Activated T-cell treated with anti-CD3 and anti-CD28 coated beads for 48 hours (primary cell): ENCODE measurements at regions not wholly inside any gene's neighbourhood (a gene's known extent, or its start where the extent isn't known, plus 50 kb on each side); places are given as distances from the start of the nearest gene placed in this dataset.
A peak's percentile ranks its signal among the peaks of the same experiment; 100 is the strongest.

Source experiments
- DNase-seq: peaks from one replicate; pipeline ENCODE4 v3.0.0-alpha.2; 2020; ENCODE audit warnings: low read depth

DNA sequence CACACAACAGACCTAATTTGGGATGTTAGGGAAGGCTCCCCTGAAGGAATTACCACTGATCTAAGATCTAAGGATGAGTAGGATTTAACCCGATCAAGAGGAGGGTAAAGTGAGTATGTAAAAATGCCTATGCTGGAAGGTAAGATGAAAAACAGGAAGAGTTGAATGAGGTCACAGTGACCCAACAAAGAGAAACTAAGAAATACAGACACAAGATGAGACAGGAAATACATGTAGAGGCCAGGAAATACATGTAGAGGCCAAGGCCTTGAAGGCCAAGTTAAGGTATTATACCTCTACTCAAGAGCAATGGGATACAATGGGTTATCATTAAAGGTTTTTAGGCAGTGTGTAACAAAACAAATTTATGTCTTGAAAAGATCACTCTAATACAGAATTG, 131.6 kb upstream of the TANK start:
- no peak for DNase-seq

GRCh38 chr2:161029321-161029720, 130.9 kb upstream of the TANK start:
- DNase-seq: no peak

DNA sequence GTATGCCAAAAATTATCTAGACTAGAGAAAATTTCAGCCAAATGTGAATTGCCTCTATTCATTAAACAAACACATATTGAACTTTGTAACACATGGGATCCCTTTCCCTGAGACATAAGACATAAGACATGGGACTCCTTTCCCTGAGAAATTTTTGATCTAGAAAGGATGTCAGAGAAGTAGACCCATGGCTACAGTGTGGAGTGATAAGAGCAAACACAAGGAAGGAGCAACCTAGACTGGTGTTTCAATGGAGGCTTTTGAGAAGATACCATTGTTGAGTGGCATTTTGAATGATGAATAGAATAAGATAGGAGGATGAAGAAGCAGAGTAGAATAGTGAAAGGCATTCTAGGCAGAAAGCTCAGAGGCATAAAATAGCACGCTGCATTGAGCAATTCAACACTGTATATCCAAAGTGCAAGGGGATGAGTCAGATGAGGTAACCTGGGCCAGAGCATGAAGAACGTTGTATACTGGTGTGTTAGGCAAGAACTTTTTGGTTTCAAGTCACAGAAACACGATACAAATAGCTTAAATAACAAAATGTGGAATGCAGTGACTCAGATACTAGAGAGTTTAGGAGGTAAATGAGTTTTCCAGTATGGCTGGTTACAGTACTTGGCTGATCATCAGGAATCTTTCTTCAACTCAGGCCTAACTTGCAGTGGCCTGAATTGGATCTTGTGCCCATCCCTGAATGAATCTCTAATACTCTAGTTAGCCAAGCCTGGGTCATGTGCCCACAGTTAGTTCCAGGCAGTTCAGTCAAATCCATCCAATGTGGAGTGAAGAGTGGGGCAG, 129.8 kb upstream of the TANK start:
- DNase-seq: no peak

DNA sequence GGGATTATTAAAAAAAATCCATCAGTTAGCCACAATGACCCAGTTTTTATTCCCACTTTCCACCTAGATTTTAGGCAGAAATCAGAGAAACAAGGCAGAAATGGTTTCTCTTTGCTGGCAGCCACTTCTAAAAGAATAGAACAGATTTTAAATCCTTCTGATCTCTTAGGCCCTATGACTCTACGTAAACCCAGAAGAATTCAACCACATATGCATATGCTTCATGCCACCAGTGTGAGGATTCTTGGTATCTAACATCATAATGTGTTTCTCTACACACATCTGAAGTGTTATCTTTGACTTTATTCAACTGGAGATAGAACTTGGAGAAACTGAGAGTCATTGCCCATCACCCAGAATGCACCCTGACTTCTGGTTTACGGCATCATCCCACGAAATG, 128.7 kb upstream of the TANK start:
- no peak for DNase-seq

DNA sequence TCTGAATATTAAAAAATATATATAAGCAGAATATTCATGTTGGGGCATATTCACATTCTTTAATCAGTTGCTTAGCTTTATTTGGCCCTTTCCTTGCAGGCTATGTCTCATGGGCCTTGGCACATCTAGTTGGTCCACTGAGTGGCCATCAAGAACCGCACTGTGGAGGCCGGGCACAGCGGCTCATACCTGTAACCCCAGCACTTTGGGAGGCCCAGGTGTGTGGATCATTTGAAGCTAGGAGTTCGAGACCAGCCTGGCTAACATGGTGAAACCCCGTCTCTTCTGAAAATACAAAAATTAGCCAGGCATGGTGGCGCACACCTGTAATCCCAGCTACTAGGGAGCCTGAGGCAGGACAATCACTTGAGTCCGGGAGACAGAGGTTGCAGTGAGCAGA, 127.6 kb upstream of the TANK start:
- DNase-seq: no peak

GRCh38 chr2:161033059-161033660, 127.1 kb upstream of the TANK start:
- no peak for DNase-seq

DNA sequence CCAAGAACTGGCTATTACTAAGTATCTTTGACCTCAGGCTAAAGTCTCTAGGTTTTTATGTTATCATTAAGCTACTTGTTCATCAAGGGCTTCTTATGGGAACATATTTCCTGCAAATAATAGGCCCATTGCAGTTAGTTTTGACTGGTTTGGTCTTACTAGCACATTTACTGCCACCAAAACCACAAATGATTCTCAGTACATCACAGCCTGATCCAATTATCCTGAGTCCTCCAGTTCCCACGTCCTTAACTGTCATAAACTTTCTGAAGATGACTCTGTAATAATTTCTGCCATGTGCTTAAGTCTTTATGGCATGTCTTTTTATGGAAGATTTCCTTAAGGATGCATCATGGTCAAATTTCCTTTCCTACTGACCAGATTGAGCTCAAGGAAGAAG, 123.3 kb upstream of the TANK start:
- DNase-seq: no peak

- no peak for DNase-seq
These were observed 121.2 kb upstream of the TANK start for GRCh38 chr2:161039071-161039470.

GRCh38 chr2:161041356-161041755, 118.9 kb upstream of the TANK start:
- DNase-seq: no peak

DNA sequence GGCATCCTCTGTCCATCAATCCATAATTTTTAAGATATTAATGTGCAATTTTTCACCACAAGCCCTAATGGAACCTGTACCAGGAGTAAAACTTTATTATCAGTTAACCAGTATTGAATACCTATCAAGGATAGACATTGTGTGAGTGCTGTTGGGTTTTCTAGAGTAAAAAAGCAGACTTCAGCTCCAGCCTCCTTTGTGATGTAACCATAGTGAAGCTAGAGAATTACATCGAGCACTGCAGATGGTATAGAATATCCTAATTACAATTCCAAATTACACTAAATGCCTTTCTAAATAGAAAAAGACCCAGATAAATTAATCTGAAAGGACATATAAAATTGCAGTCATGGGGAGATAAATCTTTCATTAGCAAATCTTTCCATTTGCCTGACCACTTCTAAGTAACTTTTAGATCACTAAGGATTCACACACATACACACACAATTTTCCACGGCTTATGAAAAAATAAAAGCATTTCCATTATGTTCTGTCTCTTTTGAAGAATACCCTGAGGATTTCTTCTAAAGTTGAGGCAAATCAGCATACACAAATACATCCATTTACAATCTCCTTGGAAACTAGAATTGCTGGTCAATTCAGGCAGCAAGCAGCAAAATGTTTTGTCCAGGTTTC, 117.1 kb upstream of the TANK start:
- no peak for DNase-seq

DNA sequence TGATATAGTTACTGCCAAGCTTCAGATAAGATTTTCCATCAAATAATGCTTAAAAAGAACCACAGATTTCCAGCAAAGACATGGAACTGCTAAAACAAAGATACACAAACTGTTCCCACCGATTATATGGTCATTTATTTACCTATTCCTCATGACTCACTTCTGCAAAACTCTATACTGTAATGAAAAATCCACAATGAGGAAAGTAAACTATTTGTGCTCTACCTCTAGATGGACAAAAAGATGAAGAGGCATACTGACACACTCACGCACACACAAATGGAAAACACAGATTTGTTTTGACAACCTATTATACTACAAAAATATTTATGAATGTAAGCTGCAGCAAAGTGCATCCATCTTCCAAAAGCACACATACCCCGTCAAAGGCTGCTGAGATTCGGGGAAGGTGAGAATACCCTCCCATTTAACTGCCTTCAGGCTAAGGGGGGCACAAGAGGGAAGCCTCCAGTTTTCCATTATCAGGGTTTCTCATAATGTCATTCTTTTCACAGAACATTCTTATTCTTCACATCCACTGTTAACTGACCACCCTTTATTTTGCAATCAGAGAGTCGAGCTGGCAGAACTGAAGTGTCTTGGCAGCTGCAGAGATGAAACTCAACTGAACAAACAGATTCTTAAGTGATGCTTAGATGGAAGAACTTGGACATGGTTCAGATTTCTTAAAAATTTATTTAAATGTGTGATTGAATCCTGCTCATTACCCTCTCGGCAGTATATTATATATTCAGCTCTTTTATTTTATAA, 115.9 kb upstream of the TANK start:
- no peak for DNase-seq

- no peak for DNase-seq
These were observed 115.3 kb upstream of the TANK start for GRCh38 chr2:161044921-161045320.

GRCh38 chr2:161045726-161046125, 114.5 kb upstream of the TANK start:
- no peak for DNase-seq

GRCh38 chr2:161046876-161047275, 113.4 kb upstream of the TANK start:
- DNase-seq: no peak

DNA sequence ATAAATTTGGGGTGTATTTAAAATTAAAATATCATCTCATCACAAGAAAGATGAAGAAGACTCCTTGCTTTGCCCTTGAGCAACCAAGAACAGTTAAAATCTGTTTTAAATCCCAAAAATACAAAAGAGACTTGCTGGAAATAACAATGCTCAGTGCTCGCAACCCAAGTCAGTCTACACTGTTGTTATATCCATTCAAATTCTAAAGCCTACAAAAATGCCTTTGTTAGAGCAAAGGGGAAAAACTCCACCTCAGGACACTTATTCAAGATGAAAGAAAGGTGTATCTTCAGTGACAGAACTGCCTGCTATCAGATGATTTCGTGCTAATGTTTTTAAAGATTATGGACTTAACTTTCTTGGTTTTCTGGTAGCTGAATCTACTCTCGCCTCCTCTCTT, 111.9 kb upstream of the TANK start:
- no peak for DNase-seq

DNA sequence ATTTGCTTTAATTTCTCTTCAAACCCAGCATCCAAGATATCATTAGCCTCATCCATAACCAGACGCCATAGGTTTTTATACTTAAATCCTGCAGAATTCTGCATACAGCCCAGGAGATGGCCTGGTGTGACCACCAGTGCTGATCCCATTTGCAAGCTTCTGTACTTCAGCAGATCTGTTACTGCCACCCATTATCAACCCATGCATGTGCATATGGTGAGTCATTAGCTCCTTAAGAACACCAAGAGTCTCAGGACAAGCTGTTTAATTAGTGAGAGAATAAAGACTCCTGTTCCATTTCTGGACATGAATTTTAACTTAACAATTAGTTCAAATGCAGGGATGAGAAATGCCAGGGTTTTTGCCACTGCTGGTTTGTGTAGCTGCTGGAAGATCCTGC, 110.7 kb upstream of the TANK start:
- DNase-seq: no peak

GRCh38 chr2:161052214-161052613, 108.0 kb upstream of the TANK start:
- no peak for DNase-seq

GRCh38 chr2:161055289-161055688, 104.9 kb upstream of the TANK start:
- DNase-seq: no peak

GRCh38 chr2:161059388-161059787, 100.8 kb upstream of the TANK start:
- DNase-seq: no peak

- DNase-seq: no peak
These were observed 98.4 kb upstream of the TANK start for GRCh38 chr2:161061786-161062185.

GRCh38 chr2:161063157-161063945, 96.9 kb upstream of the TANK start:
- DNase-seq: peak; percentile 46

DNA sequence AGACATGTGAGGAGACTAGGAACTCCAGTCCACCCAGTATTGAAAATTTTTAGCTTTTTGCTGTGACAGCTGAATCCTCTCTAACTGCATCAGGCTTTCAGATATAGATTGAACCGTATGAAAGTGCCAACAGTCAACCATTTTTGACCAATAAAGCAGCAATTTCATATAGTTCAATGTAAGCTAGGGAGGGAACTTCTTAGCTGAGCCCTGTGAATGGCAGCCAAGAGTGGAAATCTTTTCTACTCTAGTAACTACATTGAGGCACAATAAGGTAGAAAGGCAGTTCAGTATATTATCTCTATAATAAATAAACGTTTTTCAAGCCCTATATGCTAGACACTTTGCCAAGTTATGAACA, 96.3 kb upstream of the TANK start:
- DNase-seq: no peak
